MG63 (cell line): ENCODE measurements at regions not wholly inside any gene's neighbourhood (a gene's known extent, or its start where the extent isn't known, plus 50 kb on each side); places are given as distances from the start of the nearest gene placed in this dataset.
"Not testable (repeated sequence)": the region's sequence is repeated elsewhere in the genome, so short reads cannot be mapped to it uniquely, and the experiment has no call there.

ENCODE experiments used
- DNase-seq: peaks from one replicate; pipeline ENCODE4 v3.0.0-alpha.2; 2020
- H3K27me3 ChIP-seq: fragments of 250-450 bp; sonication (Bioruptor Pico); 2 replicates; pipeline ENCODE4 v1.5.1; 2020; ENCODE audit warnings: mild to moderate bottlenecking, moderate library complexity
- H3K36me3 ChIP-seq: fragments of 250-450 bp; sonication (Bioruptor Pico); 2 replicates; pipeline ENCODE4 v1.5.1; 2020; ENCODE audit warnings: mild to moderate bottlenecking, moderate library complexity
- H3K4me3 ChIP-seq: fragments of 250-450 bp; sonication (Bioruptor Pico); 2 replicates; pipeline ENCODE4 v1.5.1; 2020; ENCODE audit warnings: mild to moderate bottlenecking, moderate library complexity
- H3K9me3 ChIP-seq: fragments of 250-450 bp; sonication (Bioruptor Pico); 2 replicates; pipeline ENCODE4 v1.5.1; 2020; ENCODE audit warnings: mild to moderate bottlenecking, moderate library complexity

DNA sequence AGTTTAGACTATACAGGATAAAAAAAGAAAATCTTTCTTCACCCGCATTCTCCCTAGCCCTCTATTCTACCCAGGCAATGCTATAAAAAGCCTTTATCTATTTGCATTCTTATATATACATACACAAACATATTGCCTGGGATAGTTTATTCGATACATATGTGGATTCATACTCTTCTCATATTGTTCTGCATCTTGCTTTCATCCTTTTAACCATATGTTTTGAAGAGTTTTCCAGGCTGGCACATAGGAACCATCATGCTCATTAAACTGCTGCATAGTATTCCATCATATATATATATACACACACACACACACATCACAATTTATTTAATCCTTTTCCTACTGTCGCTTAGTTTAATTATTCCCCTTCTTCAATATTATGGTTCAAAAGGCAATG is 461.2 kb downstream of the NTRK2 start:
- Histone ChIP-seq H3K4me3 (no peak overlapping the region), H3K9me3 (no peaks in the 10 kb centered on the region), H3K36me3 (no peaks in the 10 kb centered on the region), H3K27me3 (no peaks in the 10 kb centered on the region)
- no peak for DNase-seq

DNA sequence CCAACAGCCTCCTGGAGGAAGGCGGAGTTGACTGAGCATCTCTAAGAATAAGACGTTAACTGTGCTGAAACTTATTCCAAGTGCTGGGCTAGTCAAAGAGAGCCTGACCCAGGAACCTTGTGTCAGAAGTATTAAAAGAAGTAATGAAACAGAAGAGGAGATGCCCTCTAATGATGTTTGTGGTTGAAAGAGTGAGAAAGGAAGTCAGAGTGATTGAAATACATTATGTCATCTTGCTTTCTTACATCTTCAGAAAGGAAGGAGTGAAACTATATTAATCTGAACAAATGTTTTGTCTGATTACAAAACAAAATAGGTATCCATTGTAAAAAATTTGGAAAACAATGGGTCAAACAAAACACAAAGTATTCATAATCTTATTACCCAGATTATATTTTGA is 460.7 kb downstream of the NTRK2 start:
- H3K4me3 ChIP-seq, result no peak overlapping the region
- DNase-seq, result no peak
- H3K36me3 ChIP-seq, result no peaks in the 10 kb centered on the region
- H3K9me3 ChIP-seq, result no peaks in the 10 kb centered on the region
- H3K27me3 ChIP-seq, result no peaks in the 10 kb centered on the region

DNA sequence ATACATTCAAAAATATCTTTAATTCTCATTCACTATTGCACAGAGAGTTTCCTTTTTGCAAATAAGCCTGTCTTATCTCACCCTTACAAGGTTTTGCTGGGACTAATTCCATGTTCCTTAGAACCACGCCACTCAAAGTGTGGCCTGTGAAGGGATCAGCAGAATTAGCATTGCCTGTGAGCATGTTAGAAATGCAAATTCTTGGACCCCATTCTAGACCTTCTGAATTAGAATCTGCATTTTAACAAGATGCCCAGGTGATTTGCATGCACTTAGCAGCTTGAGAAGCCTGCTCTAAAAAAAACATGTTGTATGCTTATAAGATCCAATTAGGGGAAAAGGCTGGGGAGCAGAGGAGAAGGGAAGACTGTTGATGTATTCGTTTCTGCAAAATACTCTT is 460.0 kb downstream of the NTRK2 start:
- Histone ChIP-seq H3K36me3 (no peaks in the 10 kb centered on the region), H3K27me3 (no peaks in the 10 kb centered on the region), H3K4me3 (no peak overlapping the region), H3K9me3 (no peaks in the 10 kb centered on the region)
- DNase-seq, result no peak

- DNase-seq, result no peak
- H3K36me3 ChIP-seq, result no peaks in the 10 kb centered on the region
- H3K9me3 ChIP-seq, result no peaks in the 10 kb centered on the region
- H3K4me3 ChIP-seq, result no peak overlapping the region
- H3K27me3 ChIP-seq, result no peaks in the 10 kb centered on the region
Measured at GRCh38 chr9:85118990-85119755, 449.6 kb downstream of the NTRK2 start.

DNA sequence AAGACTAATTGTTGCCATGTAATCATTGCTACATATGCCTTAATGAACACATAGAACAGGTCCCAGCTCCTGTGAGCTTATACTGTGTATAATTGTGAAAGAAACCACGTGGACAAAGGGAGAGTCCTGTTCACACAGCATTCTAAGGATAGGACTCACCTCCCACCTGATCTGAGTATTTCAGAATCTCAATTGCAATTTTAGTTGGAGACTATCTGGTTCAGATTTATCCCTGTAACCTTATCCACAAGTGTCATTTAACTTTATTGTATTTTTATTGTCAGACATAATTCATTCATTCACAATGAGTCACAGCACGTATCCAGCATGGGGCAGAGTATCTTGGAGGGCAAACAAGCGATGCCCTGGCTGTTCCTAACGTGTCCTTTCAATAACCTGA is 448.3 kb downstream of the NTRK2 start:
- H3K36me3 ChIP-seq, result no peaks in the 10 kb centered on the region
- no peak for DNase-seq
- no peaks in the 10 kb centered on the region for H3K9me3 ChIP-seq
- no peak overlapping the region for H3K4me3 ChIP-seq
- no peaks in the 10 kb centered on the region for H3K27me3 ChIP-seq

DNA sequence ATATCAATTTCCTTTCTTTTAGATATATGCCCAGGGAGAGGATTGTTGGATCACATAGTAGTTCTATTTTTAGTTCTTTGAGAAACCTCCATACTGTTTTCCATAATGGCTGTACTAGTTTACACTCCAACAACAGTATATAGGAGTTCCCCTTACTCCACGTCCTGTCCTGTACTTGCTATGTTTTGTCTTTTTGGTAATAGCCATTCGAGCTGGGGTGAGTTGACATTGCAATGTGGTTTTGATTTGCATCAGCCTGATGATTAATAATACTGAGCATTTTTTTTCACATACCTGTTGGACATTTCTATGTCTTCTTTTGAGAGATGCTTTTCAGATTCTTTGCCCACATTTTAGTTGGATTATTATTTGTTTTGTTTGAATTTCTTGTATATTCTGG is 445.9 kb downstream of the NTRK2 start:
- no peaks in the 10 kb centered on the region for H3K27me3 ChIP-seq
- no peak for DNase-seq
- H3K4me3 ChIP-seq, result no peak overlapping the region
- H3K36me3 ChIP-seq, result no peaks in the 10 kb centered on the region
- no peaks in the 10 kb centered on the region for H3K9me3 ChIP-seq

GRCh38 chr9:85114799-85115198 is 445.3 kb downstream of the NTRK2 start:
- H3K36me3 ChIP-seq, result no peaks in the 10 kb centered on the region
- H3K4me3 ChIP-seq, result no peak overlapping the region
- H3K27me3 ChIP-seq, result no peaks in the 10 kb centered on the region
- DNase-seq, result no peak
- H3K9me3 ChIP-seq, result no peaks in the 10 kb centered on the region

GRCh38 chr9:85112933-85113418 is 443.4 kb downstream of the NTRK2 start:
- H3K36me3 ChIP-seq, result no peaks in the 10 kb centered on the region
- DNase-seq, result no peak
- H3K27me3 ChIP-seq, result no peaks in the 10 kb centered on the region
- no peak overlapping the region for H3K4me3 ChIP-seq
- no peaks in the 10 kb centered on the region for H3K9me3 ChIP-seq

GRCh38 chr9:85112391-85112790 is 442.9 kb downstream of the NTRK2 start:
- Histone ChIP-seq H3K4me3 (no peak overlapping the region), H3K27me3 (no peaks in the 10 kb centered on the region), H3K9me3 (no peaks in the 10 kb centered on the region), H3K36me3 (no peaks in the 10 kb centered on the region)
- DNase-seq, result no peak

DNA sequence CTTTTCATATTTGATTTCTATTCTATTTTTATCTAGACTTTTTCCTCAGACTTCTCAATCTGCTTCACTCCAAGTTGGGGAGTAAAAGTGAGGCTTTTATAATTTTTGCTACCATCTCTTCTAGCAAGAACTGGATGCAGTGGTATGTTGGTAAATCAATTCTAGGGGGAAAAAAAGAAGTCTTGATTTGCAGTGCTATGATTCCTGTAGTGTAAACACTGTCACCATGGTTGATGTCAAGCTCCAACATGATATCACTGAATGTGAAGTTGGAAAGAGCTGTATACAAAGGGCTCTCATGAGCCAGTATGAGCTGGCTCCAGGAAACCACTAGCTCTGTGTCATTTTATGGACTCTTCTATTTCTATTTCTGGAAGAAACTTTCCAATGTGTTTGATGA is 439.2 kb downstream of the NTRK2 start:
- no peaks in the 10 kb centered on the region for H3K36me3 ChIP-seq
- no peak overlapping the region for H3K4me3 ChIP-seq
- H3K9me3 ChIP-seq, result no peaks in the 10 kb centered on the region
- 0 out of 2 replicates have a peak, but pooled peaks cover 2% of the 10 kb centered on the region for H3K27me3 ChIP-seq
- DNase-seq, result no peak

DNA sequence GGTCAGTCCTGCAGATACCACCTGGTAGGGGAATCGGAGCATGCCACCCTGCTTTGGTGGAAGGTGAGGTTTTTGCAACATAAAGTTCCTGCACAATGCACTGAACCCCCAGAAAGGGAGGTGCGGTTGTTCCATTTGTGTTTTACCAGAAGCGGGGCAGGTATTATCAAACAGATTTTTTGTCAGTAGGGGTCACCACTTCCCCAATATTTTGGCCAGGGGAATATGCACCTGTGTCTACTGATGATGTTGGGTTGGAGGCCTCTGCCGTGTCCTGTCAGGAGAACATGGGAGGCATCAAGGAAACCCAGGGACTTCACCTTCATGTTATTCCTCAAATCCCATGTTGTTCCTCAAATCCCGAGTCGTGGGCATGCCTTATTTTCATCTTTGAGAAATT is 438.7 kb downstream of the NTRK2 start:
- Histone ChIP-seq H3K27me3 (0 out of 2 replicates have a peak, but pooled peaks cover 2% of the 10 kb centered on the region), H3K36me3 (no peaks in the 10 kb centered on the region), H3K9me3 (no peaks in the 10 kb centered on the region), H3K4me3 (no peak overlapping the region)
- DNase-seq, result no peak

- no peak for DNase-seq
- Histone ChIP-seq H3K36me3 (no peaks in the 10 kb centered on the region), H3K9me3 (no peaks in the 10 kb centered on the region), H3K27me3 (no peaks in the 10 kb centered on the region), H3K4me3 (no peak overlapping the region)
Measured at GRCh38 chr9:85089188-85089969, 419.9 kb downstream of the NTRK2 start.

GRCh38 chr9:85081963-85082362 is 412.4 kb downstream of the NTRK2 start:
- no peaks in the 10 kb centered on the region for H3K9me3 ChIP-seq
- H3K27me3 ChIP-seq, result no peaks in the 10 kb centered on the region
- H3K36me3 ChIP-seq, result no peaks in the 10 kb centered on the region
- H3K4me3 ChIP-seq, result no peak overlapping the region
- DNase-seq, result no peak

- Histone ChIP-seq H3K9me3 (no peaks in the 10 kb centered on the region), H3K4me3 (no peak overlapping the region), H3K27me3 (no peaks in the 10 kb centered on the region), H3K36me3 (no peaks in the 10 kb centered on the region)
- DNase-seq, result peak; percentile 1
Measured at GRCh38 chr9:85079349-85079748, 409.8 kb downstream of the NTRK2 start.

DNA sequence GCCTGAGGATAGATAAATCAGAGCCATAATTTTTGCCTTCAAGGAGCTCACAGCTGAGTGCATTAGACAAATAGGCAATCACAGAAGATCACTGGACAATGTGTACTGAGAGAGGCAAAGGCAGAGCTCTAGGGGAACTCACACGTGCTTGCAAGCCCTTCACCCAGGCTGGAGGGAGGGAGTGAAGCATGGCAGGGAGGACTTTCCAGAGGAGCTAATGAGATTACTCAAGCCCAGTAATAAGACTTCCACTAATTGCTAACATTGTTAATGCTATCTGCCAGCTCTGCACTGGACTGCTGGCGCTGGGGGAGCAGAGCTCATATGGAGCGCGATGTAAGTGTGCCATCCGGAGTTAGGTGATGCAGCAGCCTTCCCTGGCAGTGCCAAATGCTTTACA is 408.4 kb downstream of the NTRK2 start:
- H3K27me3 ChIP-seq, result no peaks in the 10 kb centered on the region
- no peaks in the 10 kb centered on the region for H3K36me3 ChIP-seq
- H3K9me3 ChIP-seq, result no peaks in the 10 kb centered on the region
- no peak overlapping the region for H3K4me3 ChIP-seq
- DNase-seq, result no peak

DNA sequence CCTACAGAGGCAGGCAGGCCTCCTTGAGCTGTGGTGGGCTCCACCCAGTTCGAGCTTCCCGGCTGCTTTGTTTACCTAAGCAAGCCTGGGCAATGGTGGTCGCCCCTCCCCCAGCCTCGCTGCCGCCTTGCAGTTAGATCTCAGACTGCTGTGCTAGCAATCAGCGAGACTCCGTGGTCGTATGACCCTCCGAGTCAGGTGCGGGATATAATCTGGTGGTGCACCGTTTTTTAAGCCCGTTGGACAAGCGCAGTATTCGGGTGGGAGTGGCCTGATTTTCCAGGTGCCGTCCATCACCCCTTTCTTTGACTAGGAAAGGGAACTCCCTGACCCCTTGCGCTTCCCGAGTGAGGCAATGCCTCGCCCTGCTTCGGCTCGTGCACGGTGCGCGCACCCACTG is 407.6 kb downstream of the NTRK2 start:
- not testable (repeated sequence) for H3K9me3 ChIP-seq, H3K36me3 ChIP-seq, H3K4me3 ChIP-seq, DNase-seq, H3K27me3 ChIP-seq
